Panc1 (cell line): ENCODE measurements at regions not wholly inside any gene's neighbourhood (a gene's known extent, or its start where the extent isn't known, plus 50 kb on each side); places are given as distances from the start of the nearest gene placed in this dataset.

Experiments used
- CTCF ChIP-seq: fragments of 450-650 bp; IDR thresholded peaks from 2 replicates; pipeline ENCODE4 v1.5.1; 2017; ENCODE audit warnings: mild to moderate bottlenecking
- POLR2AphosphoS5 ChIP-seq: IDR thresholded peaks from 2 replicates; pipeline ENCODE4 v1.6.1; 2012; ENCODE audit warnings: mild to moderate bottlenecking, low read depth, low read length, moderate library complexity
- REST ChIP-seq, 2 experiments: IDR thresholded peaks; 2 replicates each; pipeline ENCODE4 v1.6.1; 2011 to 2012; ENCODE audit warnings: low read depth in 2 of 2, control low read depth in 1 of 2, low read length in 1 of 2, mild to moderate bottlenecking in 1 of 2, moderate library complexity in 1 of 2; ENCODE audit not compliant: insufficient read depth in 1 of 2
- SIN3A ChIP-seq: IDR thresholded peaks from 2 replicates; pipeline ENCODE4 v1.6.1; 2012; ENCODE audit warnings: low read depth, mild to moderate bottlenecking, low read length, moderate library complexity, borderline replicate concordance; ENCODE audit not compliant: insufficient read depth
- TCF7L2 ChIP-seq: IDR thresholded peaks from 2 replicates; pipeline ENCODE4 v1.6.1; 2011; ENCODE audit warnings: mild to moderate bottlenecking, low read depth, low read length, inconsistent platforms

GRCh38 chr5:67476995-67477394 lies 280.4 kb upstream of the CD180 start:
- TF ChIP-seq POLR2AphosphoS5: no peak
- TF ChIP-seq CTCF: no peak
- no peak for TF ChIP-seq SIN3A
- TF ChIP-seq REST (IDR thresholded peaks at IDR 0.05; ENCODE audit: insufficient read depth in 1 of 2, low read depth in 2 of 2, low read length in 1 of 2): no peak
- no peak for TF ChIP-seq TCF7L2
